WI38 (cell line): ENCODE measurements at regions not wholly inside any gene's neighbourhood (a gene's known extent, or its start where the extent isn't known, plus 50 kb on each side); places are given as distances from the start of the nearest gene placed in this dataset.

ENCODE experiments used
- H3K4me3 ChIP-seq: 2 replicates; pipeline ENCODE4 v1.5.1; 2011; ENCODE audit warnings: low read depth, mild to moderate bottlenecking, control low read depth, low read length
- CTCF ChIP-seq: IDR thresholded peaks from 2 replicates; pipeline ENCODE4 v1.5.1; 2012; ENCODE audit warnings: low read depth, mild to moderate bottlenecking, control low read depth, low read length

GRCh38 chr9:120338340-120338739, 241.6 kb downstream of the CDK5RAP2 start:
- no peak overlapping the region for H3K4me3 ChIP-seq
- TF ChIP-seq CTCF: no peak

- H3K4me3 ChIP-seq: no peak overlapping the region
- no peak for TF ChIP-seq CTCF
Observed at GRCh38 chr9:120337131-120337530, 242.8 kb downstream of the CDK5RAP2 start.

- TF ChIP-seq CTCF: no peak
- H3K4me3 ChIP-seq: no peak overlapping the region
Observed at GRCh38 chr9:120336753-120337090, 243.2 kb downstream of the CDK5RAP2 start.

GRCh38 chr9:120336021-120336752, 243.8 kb downstream of the CDK5RAP2 start:
- TF ChIP-seq CTCF: no peak
- no peak overlapping the region for H3K4me3 ChIP-seq

- no peak for TF ChIP-seq CTCF
Observed at GRCh38 chr9:120331913-120332312, 248.1 kb downstream of the CDK5RAP2 start.

GRCh38 chr9:120330031-120330430, 249.9 kb downstream of the CDK5RAP2 start:
- TF ChIP-seq CTCF: no peak
- no peak overlapping the region for H3K4me3 ChIP-seq

More at GRCh38 chr9:120331913-120332312, 248.1 kb downstream of the CDK5RAP2 start:
- H3K4me3 ChIP-seq: no peak overlapping the region

- TF ChIP-seq CTCF: no peak
- no peak overlapping the region for H3K4me3 ChIP-seq
Observed at GRCh38 chr9:120327322-120327721, 252.6 kb downstream of the CDK5RAP2 start.
